Jurkat, Clone E6-1 (cell line): ENCODE measurements at regions not wholly inside any gene's neighbourhood (a gene's known extent, or its start where the extent isn't known, plus 50 kb on each side); places are given as distances from the start of the nearest gene placed in this dataset.

Experiments used
- DNase-seq: peaks from one replicate; pipeline ENCODE4 v3.0.0-alpha.2; 2011; ENCODE audit warnings: low read depth, low spot score
- H3K4me3 ChIP-seq: 2 replicates; pipeline ENCODE4 v1.5.1; 2011; ENCODE audit warnings: mild to moderate bottlenecking, low read length, control low read depth, moderate library complexity

DNA sequence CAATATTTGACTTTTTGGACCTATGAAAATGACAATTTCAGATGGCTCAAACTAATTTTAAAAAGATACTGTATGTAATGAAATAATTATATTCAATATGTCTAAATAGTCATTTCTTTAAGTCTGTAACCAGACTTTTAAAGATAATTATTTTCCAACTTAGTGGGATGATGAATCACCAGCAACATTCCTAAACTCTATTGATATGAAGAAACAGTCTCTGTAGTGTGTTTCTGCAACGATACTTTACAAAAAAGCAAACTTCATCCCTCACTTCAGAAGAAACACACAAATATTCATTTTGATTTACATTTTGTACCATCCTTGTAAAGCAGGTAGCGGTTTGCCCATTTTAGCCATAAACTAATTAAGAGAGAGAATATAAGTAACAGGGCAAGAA is 417.4 kb downstream of the EFNB2 start:
- H3K4me3 ChIP-seq, result no peak overlapping the region
- DNase-seq, result no peak

DNA sequence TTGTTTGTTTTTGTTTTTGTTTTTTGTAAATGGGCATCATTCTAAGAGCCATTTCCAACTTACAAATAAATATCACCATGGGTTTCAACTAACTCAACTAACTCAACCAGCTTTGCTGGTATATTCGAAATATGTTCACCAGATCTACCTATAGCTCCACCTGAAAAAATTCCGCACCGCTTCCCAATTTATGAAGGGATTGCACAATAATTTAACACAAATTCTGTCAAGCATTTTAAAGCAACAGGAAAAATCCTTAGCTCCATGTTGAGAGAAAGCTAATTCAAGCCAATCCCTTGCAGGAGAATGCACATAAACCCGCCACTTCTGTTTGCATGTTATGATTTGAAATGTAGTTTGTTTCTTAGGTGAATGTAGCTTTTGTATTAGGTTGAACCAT is 417.8 kb downstream of the EFNB2 start:
- no peak overlapping the region for H3K4me3 ChIP-seq
- DNase-seq, result no peak

DNA sequence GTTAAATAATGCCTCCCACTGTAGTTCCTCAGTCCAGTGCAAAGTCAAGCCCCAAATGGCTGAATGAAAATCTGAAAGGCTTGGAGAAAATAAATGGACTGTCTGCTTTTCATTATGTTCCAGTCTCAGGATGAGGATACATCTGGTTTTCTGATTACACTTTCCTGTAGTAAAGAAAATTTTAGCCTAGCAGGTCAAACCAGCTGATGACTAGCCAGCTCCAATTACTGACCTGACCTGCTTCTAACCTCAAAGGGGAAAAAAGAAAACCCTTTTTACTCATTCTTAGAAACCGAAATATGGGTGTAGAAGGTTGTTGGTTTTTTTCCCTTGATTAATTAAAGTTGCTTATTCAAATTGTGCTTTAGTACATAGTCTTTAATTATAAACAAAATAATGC is 418.4 kb downstream of the EFNB2 start:
- no peak overlapping the region for H3K4me3 ChIP-seq
- DNase-seq, result no peak

DNA sequence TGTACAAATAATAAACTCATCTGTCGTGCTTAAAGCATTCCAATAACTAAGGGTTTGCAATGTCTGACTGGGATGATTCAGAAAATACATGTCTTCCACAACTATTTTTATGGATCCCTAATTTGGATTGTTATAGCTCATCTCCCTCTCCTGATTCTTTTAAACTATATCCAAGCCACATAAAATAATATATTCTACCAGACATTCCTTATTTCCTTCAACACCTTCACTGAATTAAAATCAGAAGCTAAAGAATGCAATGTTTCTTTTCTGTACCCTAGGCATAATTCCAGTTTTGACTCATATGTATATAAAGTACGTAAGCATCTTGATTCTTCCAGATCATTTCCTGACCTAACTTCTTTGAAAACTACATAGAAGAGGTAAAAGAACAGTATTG is 420.4 kb downstream of the EFNB2 start:
- no peak overlapping the region for H3K4me3 ChIP-seq
- no peak for DNase-seq

DNA sequence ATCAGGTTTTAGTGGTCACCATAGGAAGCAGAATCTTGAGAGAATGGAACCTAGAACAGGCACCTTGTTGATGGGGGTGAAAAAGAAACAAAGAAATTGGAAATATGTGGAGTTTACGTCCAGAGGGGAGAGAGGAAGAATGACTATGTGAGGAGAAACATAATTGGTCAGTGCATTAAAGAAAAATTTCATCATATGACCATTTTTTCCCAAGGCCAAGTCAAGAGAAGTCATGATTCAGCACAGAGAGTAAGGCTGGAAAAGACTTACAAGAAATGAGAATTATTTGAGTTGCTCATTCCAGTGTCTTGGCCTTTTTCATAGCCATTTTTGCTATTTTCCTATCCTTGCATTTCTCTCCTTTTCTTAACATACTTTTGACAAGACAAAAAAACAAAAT is 421.7 kb downstream of the EFNB2 start:
- no peak overlapping the region for H3K4me3 ChIP-seq
- DNase-seq, result no peak

DNA sequence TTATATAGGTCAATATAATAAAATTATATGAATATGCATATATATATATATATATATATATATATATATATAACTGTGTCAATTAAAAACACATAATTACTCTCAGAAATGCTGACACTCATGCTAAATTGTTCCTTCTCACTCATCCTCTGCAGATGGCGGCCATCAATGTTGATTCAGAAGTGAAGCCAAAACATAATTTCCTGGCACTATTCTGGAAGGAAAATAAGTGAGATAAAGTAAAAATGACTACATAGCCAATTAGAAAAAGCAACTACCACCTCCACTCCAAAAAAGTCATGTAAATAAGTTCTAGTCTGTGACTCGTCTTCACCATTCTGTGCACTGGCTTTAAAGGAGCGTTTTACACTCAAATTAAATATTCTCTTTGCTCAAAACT is 423.3 kb downstream of the EFNB2 start:
- DNase-seq, result no peak
- no peak overlapping the region for H3K4me3 ChIP-seq

DNA sequence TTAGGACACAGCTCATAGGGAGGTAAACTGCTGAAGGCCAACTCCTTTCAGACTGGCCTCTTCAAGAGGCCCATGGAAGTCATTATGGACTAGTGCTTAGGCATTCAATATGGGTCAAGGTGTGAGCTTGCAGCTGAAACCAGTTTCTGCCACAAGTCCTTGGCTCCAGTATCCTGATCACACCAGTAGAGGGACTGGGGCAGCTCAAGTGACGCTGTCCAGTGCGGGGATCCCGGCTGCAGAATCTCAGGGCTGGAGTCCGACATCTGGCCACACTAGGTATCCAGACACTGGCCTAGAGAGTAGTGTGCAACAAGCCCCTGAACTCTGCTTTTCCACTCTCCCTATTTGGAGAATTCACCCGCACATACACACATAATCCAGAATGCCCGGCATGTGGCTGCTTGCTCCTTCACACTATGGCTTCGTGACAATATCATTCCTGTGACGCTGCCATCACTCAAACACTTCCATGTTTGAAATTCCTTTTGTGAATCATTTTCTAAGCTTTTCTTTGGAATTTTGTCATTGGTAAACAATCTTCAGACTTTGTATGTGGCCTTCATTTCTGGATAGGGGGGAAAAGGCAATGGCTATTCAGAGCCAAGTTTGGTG is 425.1 kb downstream of the EFNB2 start:
- no peak for DNase-seq
- no peak overlapping the region for H3K4me3 ChIP-seq

DNA sequence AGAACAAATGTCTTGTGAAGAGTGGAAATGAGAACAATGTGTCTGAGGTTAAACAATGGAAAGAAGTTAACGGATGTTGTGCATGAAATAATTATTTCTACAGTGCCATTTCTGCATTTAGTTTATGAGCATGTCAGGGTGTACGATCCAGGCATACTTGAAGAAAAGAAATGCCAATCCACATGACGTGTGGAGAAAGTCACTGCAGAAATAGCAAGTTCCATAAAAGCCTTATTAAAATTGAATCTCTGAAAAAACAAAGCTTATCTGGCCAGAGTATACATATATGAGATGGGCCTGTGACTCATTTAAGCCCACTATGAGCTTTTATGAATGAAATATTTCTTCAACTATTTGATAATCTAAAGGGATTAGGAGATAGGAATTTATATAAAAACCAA is 426.1 kb downstream of the EFNB2 start:
- no peak for DNase-seq
- H3K4me3 ChIP-seq, result no peak overlapping the region

DNA sequence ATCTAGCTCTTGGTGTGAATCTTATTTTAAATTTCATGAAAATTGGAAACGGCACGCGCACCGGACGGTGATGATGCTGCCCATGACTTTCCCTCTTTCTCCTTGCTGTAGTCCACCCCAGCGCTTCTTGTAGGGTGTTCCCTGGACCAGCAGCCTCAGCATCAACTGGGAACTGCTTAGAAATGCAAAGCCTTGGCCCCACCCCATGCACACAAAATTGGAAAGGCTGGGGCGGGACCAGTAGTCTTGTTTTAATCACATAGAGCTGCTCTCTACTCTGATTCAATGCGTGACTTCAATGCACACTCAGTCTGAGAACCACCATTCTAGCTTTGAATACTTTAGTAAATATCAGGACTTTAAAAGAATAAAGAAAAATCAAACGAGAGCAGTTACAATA is 427.1 kb downstream of the EFNB2 start:
- DNase-seq, result no peak
- H3K4me3 ChIP-seq, result no peak overlapping the region

DNA sequence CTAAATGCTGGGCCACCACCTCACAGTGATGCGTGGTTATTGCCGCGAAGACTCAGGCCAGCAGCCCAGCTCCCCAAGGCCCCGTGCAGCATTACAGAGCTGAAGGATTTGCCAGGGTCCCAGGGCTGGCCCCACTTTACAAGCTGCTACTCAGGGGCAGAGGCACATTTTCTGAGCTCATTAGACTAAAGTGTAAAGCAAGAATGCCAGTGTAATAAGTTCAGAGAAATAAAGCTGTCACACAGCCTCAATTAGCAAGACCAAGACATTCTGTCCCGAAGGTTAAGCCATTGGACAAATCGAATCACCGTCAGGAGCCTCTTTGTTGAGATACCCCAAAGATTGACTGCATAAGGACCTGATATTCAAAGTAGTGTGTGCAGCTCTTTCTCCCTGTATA is 428.4 kb downstream of the EFNB2 start:
- no peak for DNase-seq
- no peak overlapping the region for H3K4me3 ChIP-seq

DNA sequence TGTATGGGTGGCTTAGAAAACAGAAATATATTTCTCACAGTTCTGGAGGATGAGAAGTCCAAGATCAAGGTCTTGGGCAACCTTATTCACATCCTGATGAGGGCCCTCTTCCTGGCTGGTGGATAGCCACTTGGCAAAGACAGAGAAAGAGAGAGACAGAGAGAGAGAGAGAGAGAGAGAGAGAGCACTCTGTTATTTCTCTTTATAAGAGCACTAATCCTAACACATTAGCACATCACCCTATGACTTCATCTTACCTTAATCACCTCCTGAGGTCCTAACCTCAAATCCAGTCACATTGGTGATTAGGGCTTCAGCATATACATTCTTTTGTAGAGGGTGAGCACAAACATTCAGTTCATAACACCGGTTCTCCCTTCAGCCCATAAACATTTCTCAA is 430.3 kb downstream of the EFNB2 start:
- DNase-seq, result no peak

DNA sequence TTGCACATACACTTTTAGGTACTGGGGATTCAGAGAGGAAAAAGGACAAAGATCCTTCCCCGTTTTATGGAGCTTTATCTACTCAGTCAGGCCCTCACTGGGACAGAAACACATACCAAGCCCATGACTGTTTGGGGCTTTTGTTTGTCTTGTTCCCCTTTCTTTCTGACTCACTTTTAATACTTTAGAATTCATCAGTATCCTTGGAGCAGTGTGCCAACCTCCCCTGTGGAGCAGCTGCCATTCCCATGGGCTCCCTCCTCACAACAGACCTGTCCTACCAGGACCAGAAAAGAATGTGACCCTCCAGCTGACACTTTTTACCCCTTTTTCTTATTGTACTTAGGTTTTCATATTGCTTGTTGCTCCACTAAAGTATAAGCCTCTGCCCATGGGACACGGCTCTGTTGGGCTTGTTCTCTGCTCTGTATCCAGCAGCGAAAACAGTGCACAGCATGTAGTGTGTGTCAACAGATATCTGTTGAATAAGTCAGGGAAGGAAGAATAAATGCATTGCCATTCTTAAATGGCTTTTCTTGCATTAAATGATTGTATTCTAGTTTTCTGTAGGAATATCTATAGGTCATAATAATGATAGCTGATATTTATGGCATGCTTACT is 431.1 kb downstream of the EFNB2 start:
- DNase-seq, result no peak
- no peak overlapping the region for H3K4me3 ChIP-seq

More for the DNA sequence above, 430.3 kb downstream of the EFNB2 start:
- no peak overlapping the region for H3K4me3 ChIP-seq

DNA sequence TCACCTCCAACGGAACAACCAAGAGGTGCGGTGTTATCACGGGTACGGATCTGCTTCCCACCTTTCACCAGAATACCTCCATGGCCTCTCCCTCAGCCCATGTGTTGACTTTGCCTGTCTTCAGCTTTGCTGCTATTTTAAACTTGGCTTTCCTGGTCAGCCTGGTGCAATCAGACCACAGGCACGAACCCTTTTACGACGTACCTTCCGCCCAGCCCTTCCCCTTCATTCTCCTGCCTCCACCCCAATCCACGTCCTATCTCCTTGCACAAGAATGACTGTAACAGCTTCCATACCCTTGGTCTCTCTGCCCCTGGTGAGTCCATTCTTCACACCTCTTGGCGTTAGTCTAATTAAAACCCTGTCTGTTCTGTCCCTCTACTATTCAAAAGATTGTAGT is 431.7 kb downstream of the EFNB2 start:
- H3K4me3 ChIP-seq, result no peak overlapping the region
- DNase-seq, result no peak

DNA sequence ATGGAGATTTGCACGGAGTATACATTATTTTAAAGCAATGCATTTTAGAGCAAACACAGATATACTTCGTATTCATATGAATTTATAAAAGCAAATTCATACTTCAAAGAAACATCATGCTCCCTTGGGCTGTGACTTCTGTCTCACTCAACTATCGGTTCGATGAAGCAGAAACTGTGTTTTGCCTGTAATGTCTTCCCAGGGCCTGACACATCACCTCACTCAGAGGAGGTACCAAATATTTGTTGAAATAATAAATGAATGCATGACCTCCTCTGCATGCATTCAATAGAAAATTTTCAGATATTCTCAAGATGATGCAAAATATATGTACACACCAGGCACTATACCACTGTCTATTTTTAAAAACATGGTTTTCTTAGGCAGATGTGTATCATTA is 432.7 kb downstream of the EFNB2 start:
- no peak overlapping the region for H3K4me3 ChIP-seq
- DNase-seq, result no peak

DNA sequence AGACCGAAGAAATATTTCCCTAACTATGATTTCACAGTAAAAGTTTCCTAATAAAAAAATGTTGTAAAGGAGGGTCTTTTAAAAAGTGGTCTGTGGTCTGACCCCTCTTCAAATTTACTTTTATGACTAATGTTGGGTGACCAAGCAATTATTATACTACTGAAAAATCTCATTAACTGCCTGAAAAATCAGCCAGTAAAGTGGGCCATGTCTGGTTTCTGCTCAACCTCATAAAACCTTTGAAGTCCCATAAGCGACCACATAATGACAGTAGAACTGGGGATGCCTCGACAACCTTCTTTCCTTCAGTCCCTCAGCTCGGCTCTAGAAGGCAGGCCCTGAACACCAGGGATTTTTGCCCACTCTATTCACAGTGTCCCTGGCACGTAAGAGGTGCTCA is 434.3 kb downstream of the EFNB2 start:
- H3K4me3 ChIP-seq, result no peak overlapping the region
- DNase-seq, result no peak

DNA sequence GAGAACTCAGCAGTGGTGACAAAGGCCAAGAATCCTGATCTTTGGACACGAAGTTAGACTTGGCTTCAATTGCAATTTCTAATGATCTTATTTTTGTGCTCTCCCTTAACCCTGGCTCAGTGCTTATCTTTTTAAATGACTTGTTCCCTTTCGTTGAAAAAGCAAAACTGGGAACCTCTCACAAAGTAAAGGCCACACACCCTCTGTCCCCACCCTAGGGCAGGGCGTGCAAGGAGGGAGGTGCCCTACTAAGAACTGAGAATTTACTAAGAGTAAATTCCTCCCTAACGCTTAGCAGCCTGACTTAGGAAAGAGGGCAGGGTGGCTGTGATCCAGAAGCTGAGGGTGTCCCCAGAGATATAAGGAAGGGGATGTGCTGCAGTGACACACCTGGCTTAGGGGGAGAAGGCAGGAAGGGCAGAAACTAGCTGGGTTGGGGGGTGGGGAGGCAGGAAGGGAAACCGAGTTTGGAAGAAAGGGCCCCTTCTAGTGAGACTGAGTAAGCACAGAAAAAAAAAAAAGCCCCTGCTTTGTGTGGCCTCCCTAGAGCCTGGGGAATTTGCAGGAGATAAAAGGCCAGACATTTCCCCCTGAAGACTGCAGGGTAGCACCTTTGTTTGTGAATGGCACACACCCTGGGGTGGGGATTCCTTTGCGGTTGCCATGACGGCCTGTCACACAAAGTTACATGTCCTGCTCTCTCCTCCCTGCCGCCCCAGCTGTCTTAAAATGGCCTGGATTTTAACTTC is 435.1 kb downstream of the EFNB2 start:
- no peak for DNase-seq
- H3K4me3 ChIP-seq, result no peak overlapping the region

DNA sequence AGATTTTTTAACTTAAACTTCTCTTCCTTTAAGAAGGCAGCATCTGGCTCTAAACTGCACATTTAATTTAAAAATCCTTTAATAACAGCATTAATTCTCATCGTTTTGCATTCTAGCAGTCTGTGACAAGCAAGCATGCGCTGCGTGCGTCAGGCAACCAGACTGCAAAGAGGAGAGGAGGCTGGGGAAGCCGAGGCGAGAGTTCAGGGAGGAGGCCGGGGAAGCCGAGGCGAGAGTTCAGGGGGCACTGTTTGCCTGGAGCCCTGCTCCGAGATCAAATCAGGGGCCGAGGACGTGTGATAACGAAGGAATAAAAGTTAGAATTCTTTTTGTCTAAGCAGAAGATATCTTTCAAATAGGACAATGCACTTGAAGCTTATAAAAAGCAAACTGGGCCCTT is 435.7 kb downstream of the EFNB2 start:
- no peak overlapping the region for H3K4me3 ChIP-seq
- DNase-seq, result no peak

DNA sequence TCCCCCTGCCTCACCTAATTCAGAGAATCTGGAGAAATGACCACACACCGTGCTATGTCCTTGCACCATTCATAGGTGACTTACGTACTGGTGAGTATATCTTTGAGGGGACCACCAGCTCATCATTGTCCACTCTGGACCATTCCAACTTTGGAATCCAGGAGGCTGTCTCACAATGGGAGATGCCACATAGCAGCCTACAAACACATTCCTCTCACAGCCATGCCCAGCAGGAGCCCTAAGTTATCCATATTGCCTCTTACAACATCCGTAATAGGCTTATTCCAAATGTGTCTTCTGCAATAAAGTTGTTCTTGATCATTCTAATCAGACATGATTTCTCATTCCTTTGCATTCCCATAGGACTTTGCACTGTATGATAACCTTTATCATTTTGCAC is 436.7 kb downstream of the EFNB2 start:
- no peak for DNase-seq

DNA sequence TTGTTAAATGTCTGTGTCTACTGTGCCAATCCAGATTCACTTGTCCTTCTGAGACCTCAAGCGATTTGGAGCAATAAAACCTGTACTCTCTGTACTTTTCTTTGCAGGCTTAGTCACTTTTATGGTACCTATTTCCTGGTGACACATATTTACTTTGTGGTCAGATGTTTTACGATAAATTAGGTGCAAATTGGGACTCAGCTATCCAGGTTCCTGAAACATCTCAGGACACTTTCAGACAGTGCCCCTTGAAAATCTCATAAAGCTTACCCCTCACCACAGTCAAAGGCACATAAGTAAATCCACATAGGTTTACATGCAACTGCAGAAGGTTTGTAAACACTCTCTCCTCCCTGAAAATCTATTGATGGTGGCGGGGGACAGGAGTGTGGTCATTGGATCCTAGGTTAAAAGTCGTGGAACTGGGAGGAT is 438.8 kb downstream of the EFNB2 start:
- DNase-seq, result no peak
- no peak overlapping the region for H3K4me3 ChIP-seq

More for the DNA sequence above, 436.7 kb downstream of the EFNB2 start:
- H3K4me3 ChIP-seq, result no peak overlapping the region

DNA sequence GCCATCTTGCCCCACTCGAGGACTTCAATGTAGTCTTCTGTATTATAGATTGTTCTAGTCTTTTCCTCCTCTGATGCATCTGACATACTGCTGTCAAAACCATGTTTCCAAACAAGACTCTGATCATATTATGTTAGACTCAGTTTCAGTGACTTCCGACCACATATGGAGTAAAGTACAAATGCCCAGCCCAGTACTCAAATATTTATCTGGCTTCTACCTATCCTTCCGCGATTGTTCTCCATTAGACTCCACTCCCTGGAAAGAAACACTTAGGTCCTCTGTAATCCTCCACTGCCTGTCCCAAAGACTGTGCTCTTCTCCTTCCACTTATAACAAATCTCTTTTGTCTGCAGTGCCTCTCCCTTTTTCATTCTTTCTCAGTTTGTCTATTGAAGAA is 439.5 kb downstream of the EFNB2 start:
- no peak for DNase-seq
- no peak overlapping the region for H3K4me3 ChIP-seq

DNA sequence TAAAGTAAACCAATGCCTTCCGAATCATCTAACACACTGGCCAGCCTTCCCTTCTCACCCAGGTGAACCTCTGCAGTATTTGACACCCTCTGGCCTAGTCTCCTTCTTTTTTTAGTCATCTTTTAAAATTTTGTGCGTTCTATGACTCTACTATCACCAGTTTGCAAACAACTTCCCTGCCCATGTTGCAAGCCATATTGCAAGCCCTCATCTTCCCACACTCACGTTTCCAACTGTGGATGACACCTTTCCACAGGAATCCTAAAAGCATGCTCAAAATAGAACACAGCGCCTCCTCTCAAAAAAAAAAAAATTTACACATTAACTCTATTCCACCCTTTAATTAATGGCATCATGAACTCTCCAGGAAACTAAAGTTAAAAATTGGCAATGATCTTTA is 440.1 kb downstream of the EFNB2 start:
- no peak overlapping the region for H3K4me3 ChIP-seq
- DNase-seq, result no peak
